HEK293 (cell line): ENCODE measurements at regions not wholly inside any gene's neighbourhood (a gene's known extent, or its start where the extent isn't known, plus 50 kb on each side); places are given as distances from the start of the nearest gene placed in this dataset.

Experiments
- CTCF ChIA-PET: fragments of 350-600 bp; formaldehyde crosslinking; extraction: SDS; loops from one replicate; lab custom pipeline; 2021; ENCODE audit warnings: antibody characterized with exemption; lab: Yijun Ruan, JAX
- POLR2A ChIA-PET: fragments of 300-600 bp; formaldehyde crosslinking; extraction: SDS; loops from one replicate; lab custom pipeline; 2020; ENCODE audit warnings: antibody characterized with exemption, inconsistent platforms; lab: Yijun Ruan, JAX
- H3K27ac ChIP-seq: fragments of 200-500 bp; sonication (Bioruptor generic); 2 replicates; pipeline ENCODE4 v1.5.1; 2014; ENCODE audit warnings: low read depth, low read length, control low read depth, inconsistent platforms; ENCODE audit errors: extremely low read depth
- H3K36me3 ChIP-seq, 2 experiments: fragments of 200-500 bp in 1 of 2; sonication (Bioruptor generic) in 1 of 2; 1 replicate in 1 of 2; 2 replicates in 1 of 2; pipeline ENCODE4 v1.5.1; 2014 to 2017; ENCODE audit warnings: inconsistent platforms in 2 of 2, low read length in 2 of 2; ENCODE audit not compliant: control insufficient read depth in 2 of 2, insufficient read depth in 1 of 2
- H3K4me1 ChIP-seq: fragments of 200-500 bp; sonication (Bioruptor generic); 2 replicates; pipeline ENCODE4 v1.5.1; 2014; ENCODE audit warnings: mild to moderate bottlenecking, low read length, inconsistent platforms; ENCODE audit not compliant: control insufficient read depth, insufficient read depth
- H3K4me3 ChIP-seq: 2 replicates; pipeline ENCODE4 v1.5.1; 2011; ENCODE audit warnings: low read depth, mild to moderate bottlenecking, control low read depth, low read length, moderate library complexity
- H3K9me3 ChIP-seq: fragments of 200-500 bp; sonication (Bioruptor generic); 2 replicates; pipeline ENCODE4 v1.5.1; 2014; ENCODE audit warnings: low read depth, low read length, inconsistent platforms; ENCODE audit not compliant: control insufficient read depth, insufficient read depth
- HOXC10 ChIP-seq: sonication (generic); formaldehyde crosslinking; IDR thresholded peaks from 2 replicates; pipeline ENCODE4 v1.8.1; 2023; ENCODE audit warnings: mild to moderate bottlenecking, missing genetic modification reagents
- KLF17 ChIP-seq: fragments of 450-650 bp; formaldehyde crosslinking; IDR thresholded peaks from 2 replicates; pipeline ENCODE4 v1.5.1; 2016; ENCODE audit warnings: missing biosample characterization, missing genetic modification characterization
- KLF9 ChIP-seq: fragments of 450-650 bp; formaldehyde crosslinking; IDR thresholded peaks from 2 replicates; pipeline ENCODE4 v1.5.1; 2016; ENCODE audit warnings: missing biosample characterization, missing genetic modification characterization, low read depth
- MYNN ChIP-seq: fragments of 450-650 bp; formaldehyde crosslinking; IDR thresholded peaks from 2 replicates; pipeline ENCODE4 v1.5.1; 2016; ENCODE audit warnings: missing biosample characterization, missing genetic modification characterization, borderline replicate concordance
- ZFHX2 ChIP-seq: fragments of 450-650 bp; formaldehyde crosslinking; conservative IDR thresholded peaks from 2 replicates; pipeline ENCODE4 v1.5.1; 2016; ENCODE audit warnings: missing biosample characterization, missing genetic modification characterization
- ZFP3 ChIP-seq: fragments of 450-650 bp; formaldehyde crosslinking; IDR thresholded peaks from 2 replicates; pipeline ENCODE4 v1.5.1; 2016; ENCODE audit warnings: low read depth, missing biosample characterization, missing genetic modification characterization
- ZIC2 ChIP-seq: fragments of 450-650 bp; formaldehyde crosslinking; IDR thresholded peaks from 2 replicates; pipeline ENCODE4 v1.5.1; 2016; ENCODE audit warnings: missing biosample characterization, missing genetic modification characterization
- ZNF132 ChIP-seq: fragments of 450-650 bp; formaldehyde crosslinking; IDR thresholded peaks from 2 replicates; pipeline ENCODE4 v1.5.1; 2017; ENCODE audit warnings: missing biosample characterization, missing genetic modification characterization, borderline replicate concordance
- ZNF155 ChIP-seq: fragments of 450-650 bp; formaldehyde crosslinking; IDR thresholded peaks from 2 replicates; pipeline ENCODE4 v1.5.1; 2016; ENCODE audit warnings: missing biosample characterization, missing genetic modification characterization
- ZNF24 ChIP-seq: fragments of 450-650 bp; formaldehyde crosslinking; IDR thresholded peaks from 2 replicates; pipeline ENCODE4 v1.5.1; 2016; ENCODE audit warnings: missing biosample characterization, missing genetic modification characterization
- ZNF274 ChIP-seq, 2 experiments: fragments of 200-500 bp in 1 of 2; fragments of 450-650 bp in 1 of 2; sonication (Bioruptor generic) in 1 of 2; formaldehyde crosslinking in 1 of 2; IDR thresholded peaks; 2 replicates each; pipeline versions ENCODE4 v1.5.1 to v1.6.1; 2014 to 2016; ENCODE audit warnings: borderline replicate concordance in 1 of 2, inconsistent platforms in 1 of 2, low read length in 1 of 2, missing biosample characterization in 1 of 2, missing genetic modification characterization in 1 of 2
- ZNF324 ChIP-seq: fragments of 450-650 bp; formaldehyde crosslinking; IDR thresholded peaks from 2 replicates; pipeline ENCODE4 v1.5.1; 2016; ENCODE audit warnings: missing biosample characterization, missing genetic modification characterization
- ZNF366 ChIP-seq: fragments of 450-650 bp; formaldehyde crosslinking; conservative IDR thresholded peaks from 2 replicates; pipeline ENCODE4 v1.5.1; 2016; ENCODE audit warnings: missing biosample characterization, missing genetic modification characterization
- ZNF398 ChIP-seq: fragments of 450-650 bp; formaldehyde crosslinking; IDR thresholded peaks from 2 replicates; pipeline ENCODE4 v1.5.1; 2017; ENCODE audit warnings: missing biosample characterization, missing genetic modification characterization
- ZNF560 ChIP-seq: fragments of 450-650 bp; formaldehyde crosslinking; IDR thresholded peaks from 2 replicates; pipeline ENCODE4 v1.5.1; 2017; ENCODE audit warnings: missing biosample characterization, missing genetic modification characterization, borderline replicate concordance
- ZNF670 ChIP-seq: fragments of 450-650 bp; formaldehyde crosslinking; IDR thresholded peaks from 2 replicates; pipeline ENCODE4 v1.5.1; 2016; ENCODE audit warnings: missing biosample characterization, missing genetic modification characterization, low read depth
- ZNF792 ChIP-seq: fragments of 450-650 bp; formaldehyde crosslinking; IDR thresholded peaks from 2 replicates; pipeline ENCODE4 v1.5.1; 2016; ENCODE audit warnings: missing biosample characterization, missing genetic modification characterization
- ZSCAN30 ChIP-seq: fragments of 450-650 bp; IDR thresholded peaks from 2 replicates; pipeline ENCODE4 v1.5.1; 2018; ENCODE audit warnings: missing biosample characterization, mild to moderate bottlenecking, missing genetic modification characterization, moderate library complexity
- TF ChIP-seq, protein P1 (sequence below): fragments of 450-650 bp; formaldehyde crosslinking; IDR thresholded peaks from 2 replicates; pipeline ENCODE4 v1.5.1; 2016; ENCODE audit warnings: missing biosample characterization, missing genetic modification characterization
- TF ChIP-seq, protein P2 (sequence below): fragments of 450-650 bp; formaldehyde crosslinking; IDR thresholded peaks from 2 replicates; pipeline ENCODE4 v1.5.1; 2016; ENCODE audit warnings: missing biosample characterization, missing genetic modification characterization
- TF ChIP-seq, protein P3 (sequence below): fragments of 450-650 bp; formaldehyde crosslinking; conservative IDR thresholded peaks from 2 replicates; pipeline ENCODE4 v1.5.1; 2016; ENCODE audit warnings: low read depth, missing biosample characterization, missing genetic modification characterization

DNA sequence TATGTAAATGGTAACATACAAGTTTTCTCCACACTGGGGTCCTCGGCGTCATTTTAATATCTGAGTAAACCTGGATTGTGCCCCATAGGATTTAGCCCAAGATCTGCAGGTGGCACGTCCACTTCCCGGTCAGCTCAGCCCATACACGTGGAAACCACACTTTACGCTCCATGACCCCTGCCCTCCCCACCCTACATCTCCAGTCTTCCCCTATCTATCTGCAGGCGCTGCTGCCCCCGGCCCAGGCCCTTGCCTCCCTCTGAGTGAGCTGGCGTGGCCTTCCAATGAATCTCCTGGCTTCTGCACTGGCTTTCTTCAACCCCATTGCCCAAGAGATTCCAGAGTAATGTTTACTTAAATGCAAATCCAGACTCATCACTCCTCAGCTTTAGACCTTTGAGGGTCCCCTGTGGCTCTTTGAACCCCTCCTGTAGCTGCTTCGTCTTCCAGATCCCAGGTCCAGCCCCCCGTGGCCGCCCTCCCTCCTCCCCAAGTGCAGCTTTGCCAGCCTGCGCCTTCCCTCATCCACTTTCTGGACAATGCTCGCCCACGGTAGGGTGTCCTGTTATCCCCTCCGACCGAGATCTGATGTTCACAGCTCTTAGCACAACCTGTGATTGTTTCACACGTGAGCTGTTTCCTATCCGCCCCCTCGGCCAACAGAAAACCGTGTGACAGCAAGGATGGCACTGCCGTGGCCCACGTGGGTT is 421.4 kb upstream of the SALL3 start:
- TF ChIP-seq ZNF670 (tag by site-specific recombination) (no peak), ZFP3 (tag by site-specific recombination) (no peak), ZNF274 (IDR thresholded peaks at IDR 0.05; ENCODE audit: low read length) (no peak), ZNF274 (tag by site-specific recombination; IDR thresholded peaks at IDR 0.05; ENCODE audit: borderline replicate concordance) (no peak), ZNF398 (tag by site-specific recombination) (no peak), HOXC10 (CRISPR knock-in tag) (no peak), MYNN (tag by site-specific recombination) (no peak), ZNF792 (tag by site-specific recombination) (no peak), KLF17 (tag by site-specific recombination) (no peak), ZSCAN30 (tag by site-specific recombination) (no peak), ZNF24 (tag by site-specific recombination) (no peak), ZFHX2 (tag by site-specific recombination) (no peak), ZNF560 (tag by site-specific recombination) (no peak), ZNF324 (tag by site-specific recombination) (no peak), ZIC2 (tag by site-specific recombination) (no peak), ZNF366 (no peak)
- TF ChIP-seq, protein P1, sequence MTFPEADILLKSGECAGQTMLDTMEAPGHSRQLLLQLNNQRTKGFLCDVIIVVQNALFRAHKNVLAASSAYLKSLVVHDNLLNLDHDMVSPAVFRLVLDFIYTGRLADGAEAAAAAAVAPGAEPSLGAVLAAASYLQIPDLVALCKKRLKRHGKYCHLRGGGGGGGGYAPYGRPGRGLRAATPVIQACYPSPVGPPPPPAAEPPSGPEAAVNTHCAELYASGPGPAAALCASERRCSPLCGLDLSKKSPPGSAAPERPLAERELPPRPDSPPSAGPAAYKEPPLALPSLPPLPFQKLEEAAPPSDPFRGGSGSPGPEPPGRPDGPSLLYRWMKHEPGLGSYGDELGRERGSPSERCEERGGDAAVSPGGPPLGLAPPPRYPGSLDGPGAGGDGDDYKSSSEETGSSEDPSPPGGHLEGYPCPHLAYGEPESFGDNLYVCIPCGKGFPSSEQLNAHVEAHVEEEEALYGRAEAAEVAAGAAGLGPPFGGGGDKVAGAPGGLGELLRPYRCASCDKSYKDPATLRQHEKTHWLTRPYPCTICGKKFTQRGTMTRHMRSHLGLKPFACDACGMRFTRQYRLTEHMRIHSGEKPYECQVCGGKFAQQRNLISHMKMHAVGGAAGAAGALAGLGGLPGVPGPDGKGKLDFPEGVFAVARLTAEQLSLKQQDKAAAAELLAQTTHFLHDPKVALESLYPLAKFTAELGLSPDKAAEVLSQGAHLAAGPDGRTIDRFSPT: no peak

GRCh38 chr18:78558948-78559347 is 420.7 kb upstream of the SALL3 start:
- no peaks in the 10 kb centered on the region for H3K9me3 ChIP-seq
- TF ChIP-seq, protein P2, sequence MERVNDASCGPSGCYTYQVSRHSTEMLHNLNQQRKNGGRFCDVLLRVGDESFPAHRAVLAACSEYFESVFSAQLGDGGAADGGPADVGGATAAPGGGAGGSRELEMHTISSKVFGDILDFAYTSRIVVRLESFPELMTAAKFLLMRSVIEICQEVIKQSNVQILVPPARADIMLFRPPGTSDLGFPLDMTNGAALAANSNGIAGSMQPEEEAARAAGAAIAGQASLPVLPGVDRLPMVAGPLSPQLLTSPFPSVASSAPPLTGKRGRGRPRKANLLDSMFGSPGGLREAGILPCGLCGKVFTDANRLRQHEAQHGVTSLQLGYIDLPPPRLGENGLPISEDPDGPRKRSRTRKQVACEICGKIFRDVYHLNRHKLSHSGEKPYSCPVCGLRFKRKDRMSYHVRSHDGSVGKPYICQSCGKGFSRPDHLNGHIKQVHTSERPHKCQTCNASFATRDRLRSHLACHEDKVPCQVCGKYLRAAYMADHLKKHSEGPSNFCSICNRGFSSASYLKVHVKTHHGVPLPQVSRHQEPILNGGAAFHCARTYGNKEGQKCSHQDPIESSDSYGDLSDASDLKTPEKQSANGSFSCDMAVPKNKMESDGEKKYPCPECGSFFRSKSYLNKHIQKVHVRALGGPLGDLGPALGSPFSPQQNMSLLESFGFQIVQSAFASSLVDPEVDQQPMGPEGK: no peak
- TF ChIP-seq ZNF155 (no peak), KLF9 (tag by site-specific recombination) (peak; percentile 90), ZNF132 (tag by site-specific recombination) (no peak)
- TF ChIP-seq, protein P3, sequence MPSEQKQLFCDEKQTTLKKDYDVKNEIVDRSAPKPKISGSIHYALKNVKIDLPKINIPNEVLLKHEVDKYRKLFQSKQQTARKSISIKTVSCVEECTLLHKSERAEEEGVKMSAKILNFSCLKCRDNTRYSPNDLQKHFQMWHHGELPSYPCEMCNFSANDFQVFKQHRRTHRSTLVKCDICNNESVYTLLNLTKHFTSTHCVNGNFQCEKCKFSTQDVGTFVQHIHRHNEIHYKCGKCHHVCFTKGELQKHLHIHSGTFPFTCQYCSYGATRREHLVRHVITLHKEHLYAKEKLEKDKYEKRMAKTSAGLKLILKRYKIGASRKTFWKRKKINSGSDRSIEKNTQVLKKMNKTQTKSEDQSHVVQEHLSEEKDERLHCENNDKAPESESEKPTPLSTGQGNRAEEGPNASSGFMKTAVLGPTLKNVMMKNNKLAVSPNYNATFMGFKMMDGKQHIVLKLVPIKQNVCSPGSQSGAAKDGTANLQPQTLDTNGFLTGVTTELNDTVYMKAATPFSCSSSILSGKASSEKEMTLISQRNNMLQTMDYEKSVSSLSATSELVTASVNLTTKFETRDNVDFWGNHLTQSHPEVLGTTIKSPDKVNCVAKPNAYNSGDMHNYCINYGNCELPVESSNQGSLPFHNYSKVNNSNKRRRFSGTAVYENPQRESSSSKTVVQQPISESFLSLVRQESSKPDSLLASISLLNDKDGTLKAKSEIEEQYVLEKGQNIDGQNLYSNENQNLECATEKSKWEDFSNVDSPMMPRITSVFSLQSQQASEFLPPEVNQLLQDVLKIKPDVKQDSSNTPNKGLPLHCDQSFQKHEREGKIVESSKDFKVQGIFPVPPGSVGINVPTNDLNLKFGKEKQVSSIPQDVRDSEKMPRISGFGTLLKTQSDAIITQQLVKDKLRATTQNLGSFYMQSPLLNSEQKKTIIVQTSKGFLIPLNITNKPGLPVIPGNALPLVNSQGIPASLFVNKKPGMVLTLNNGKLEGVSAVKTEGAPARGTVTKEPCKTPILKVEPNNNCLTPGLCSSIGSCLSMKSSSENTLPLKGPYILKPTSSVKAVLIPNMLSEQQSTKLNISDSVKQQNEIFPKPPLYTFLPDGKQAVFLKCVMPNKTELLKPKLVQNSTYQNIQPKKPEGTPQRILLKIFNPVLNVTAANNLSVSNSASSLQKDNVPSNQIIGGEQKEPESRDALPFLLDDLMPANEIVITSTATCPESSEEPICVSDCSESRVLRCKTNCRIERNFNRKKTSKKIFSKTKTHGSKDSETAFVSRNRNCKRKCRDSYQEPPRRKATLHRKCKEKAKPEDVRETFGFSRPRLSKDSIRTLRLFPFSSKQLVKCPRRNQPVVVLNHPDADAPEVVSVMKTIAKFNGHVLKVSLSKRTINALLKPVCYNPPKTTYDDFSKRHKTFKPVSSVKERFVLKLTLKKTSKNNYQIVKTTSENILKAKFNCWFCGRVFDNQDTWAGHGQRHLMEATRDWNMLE: no peak
- TF ChIP-seq, all 188 proteins: peak for 1
- ChIA-PET POLR2A (no interaction called here), CTCF (no interaction called here)
- H3K36me3 ChIP-seq: no peaks in the 10 kb centered on the region
- no peak overlapping the region for H3K27ac ChIP-seq
- H3K4me3 ChIP-seq: no peak overlapping the region
- H3K4me1 ChIP-seq: no peaks in the 10 kb centered on the region

More for the DNA sequence above, 421.4 kb upstream of the SALL3 start:
- Histone ChIP-seq H3K9me3 (no peaks in the 10 kb centered on the region), H3K36me3 (no peaks in the 10 kb centered on the region), H3K4me3 (no peak overlapping the region), H3K27ac (no peak overlapping the region), H3K4me1 (no peaks in the 10 kb centered on the region)
- CTCF ChIA-PET: no interaction called here
- POLR2A ChIA-PET: no interaction called here
